ENCODE measurements at regions not wholly inside any gene's neighbourhood (a gene's known extent, or its start where the extent isn't known, plus 50 kb on each side); places are given as distances from the start of the nearest gene placed in this dataset.

DNA sequence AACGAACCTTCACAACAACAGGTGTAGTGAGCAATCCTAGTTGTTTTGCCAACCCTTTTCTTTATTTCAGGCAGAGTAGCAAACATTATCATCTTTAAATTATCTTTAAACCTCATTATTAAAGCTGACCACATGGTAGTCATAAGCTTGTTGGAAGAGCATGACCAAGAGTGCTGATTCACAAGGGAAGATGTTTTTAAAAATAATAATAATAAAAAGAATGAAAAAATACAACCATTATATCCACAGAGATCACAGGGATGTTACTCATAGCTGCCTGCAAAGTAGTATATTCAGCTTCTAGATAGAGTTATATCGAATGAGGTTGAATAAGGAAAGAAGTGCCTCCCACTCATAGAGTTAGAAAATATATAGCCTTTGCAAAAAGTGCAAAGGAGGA, 101.0 kb upstream of the FLRT2 start:
- Histone ChIP-seq H3K9ac (ENCODE audit: low read length in 5 of 5) (no peak overlapping the region), H3K4me1 (ENCODE audit: control insufficient read depth in 5 of 5, insufficient read depth in 5 of 5, low read length in 5 of 5) (no peaks in the 10 kb centered on the region), H3K4me3 (ENCODE audit: low read depth in 1 of 5, low read length in 5 of 5) (no peak overlapping the region), H3K36me3 (ENCODE audit: control insufficient read depth in 5 of 5, insufficient read depth in 5 of 5, low read length in 5 of 5) (no peaks in the 10 kb centered on the region), H3K27ac (ENCODE audit: low read depth, low read length) (no peak overlapping the region), H3K9me3 (ENCODE audit: control insufficient read depth in 5 of 5, low read length in 5 of 5) (no peaks in the 10 kb centered on the region), H3K27me3 (ENCODE audit: control insufficient read depth in 5 of 5, insufficient read depth in 4 of 5, low read length in 5 of 5) (no peaks in the 10 kb centered on the region)

GRCh38 chr14:85437148-85437547, 92.8 kb upstream of the FLRT2 start:
- H3K9ac ChIP-seq (ENCODE audit: low read length in 5 of 5), result no peak overlapping the region
- H3K27ac ChIP-seq (ENCODE audit: low read depth, low read length), result no peak overlapping the region
- no peaks in the 10 kb centered on the region for H3K9me3 ChIP-seq (ENCODE audit: control insufficient read depth in 5 of 5, low read length in 5 of 5)
- no peaks in the 10 kb centered on the region for H3K36me3 ChIP-seq (ENCODE audit: control insufficient read depth in 5 of 5, insufficient read depth in 5 of 5, low read length in 5 of 5)
- H3K27me3 ChIP-seq (ENCODE audit: control insufficient read depth in 5 of 5, insufficient read depth in 4 of 5, low read length in 5 of 5), result peaks cover 0 to 3% (median 0%) of the 10 kb centered on the region in 5 donors
- no peak overlapping the region for H3K4me3 ChIP-seq (ENCODE audit: low read depth in 1 of 5, low read length in 5 of 5)
- peaks cover 0 to 27% (median 13%) of the 10 kb centered on the region in 5 donors for H3K4me1 ChIP-seq (ENCODE audit: control insufficient read depth in 5 of 5, insufficient read depth in 5 of 5, low read length in 5 of 5)

- no peaks in the 10 kb centered on the region for H3K36me3 ChIP-seq (ENCODE audit: control insufficient read depth in 5 of 5, insufficient read depth in 5 of 5, low read length in 5 of 5)
- peak overlapping the region; percentile 45 for H3K27ac ChIP-seq (ENCODE audit: low read depth, low read length)
- H3K4me3 ChIP-seq (ENCODE audit: low read depth in 1 of 5, low read length in 5 of 5), result peak overlapping the region in 2 of 5 donors; percentile 30 to 35
- no peaks in the 10 kb centered on the region for H3K9me3 ChIP-seq (ENCODE audit: control insufficient read depth in 5 of 5, low read length in 5 of 5)
- peaks cover 0 to 27% (median 13%) of the 10 kb centered on the region in 5 donors for H3K4me1 ChIP-seq (ENCODE audit: control insufficient read depth in 5 of 5, insufficient read depth in 5 of 5, low read length in 5 of 5)
- peaks cover 0 to 3% (median 0%) of the 10 kb centered on the region in 5 donors for H3K27me3 ChIP-seq (ENCODE audit: control insufficient read depth in 5 of 5, insufficient read depth in 4 of 5, low read length in 5 of 5)
- H3K9ac ChIP-seq (ENCODE audit: low read length in 5 of 5), result peak overlapping the region in 1 of 5 donors; percentile 78
Measured at GRCh38 chr14:85438001-85438400, 91.9 kb upstream of the FLRT2 start.

GRCh38 chr14:85438481-85438942, 91.4 kb upstream of the FLRT2 start:
- H3K4me1 ChIP-seq (ENCODE audit: control insufficient read depth in 5 of 5, insufficient read depth in 5 of 5, low read length in 5 of 5), result peaks cover 0 to 27% (median 13%) of the 10 kb centered on the region in 5 donors
- peaks cover 0 to 3% (median 0%) of the 10 kb centered on the region in 5 donors for H3K27me3 ChIP-seq (ENCODE audit: control insufficient read depth in 5 of 5, insufficient read depth in 4 of 5, low read length in 5 of 5)
- H3K36me3 ChIP-seq (ENCODE audit: control insufficient read depth in 5 of 5, insufficient read depth in 5 of 5, low read length in 5 of 5), result no peaks in the 10 kb centered on the region
- H3K4me3 ChIP-seq (ENCODE audit: low read depth in 1 of 5, low read length in 5 of 5), result peak overlapping the region in 2 of 5 donors; percentile 30 to 35
- H3K9ac ChIP-seq (ENCODE audit: low read length in 5 of 5), result peak overlapping the region in 2 of 5 donors; percentile 51 to 78
- H3K27ac ChIP-seq (ENCODE audit: low read depth, low read length), result peak overlapping the region; percentile 45
- H3K9me3 ChIP-seq (ENCODE audit: control insufficient read depth in 5 of 5, low read length in 5 of 5), result no peaks in the 10 kb centered on the region

DNA sequence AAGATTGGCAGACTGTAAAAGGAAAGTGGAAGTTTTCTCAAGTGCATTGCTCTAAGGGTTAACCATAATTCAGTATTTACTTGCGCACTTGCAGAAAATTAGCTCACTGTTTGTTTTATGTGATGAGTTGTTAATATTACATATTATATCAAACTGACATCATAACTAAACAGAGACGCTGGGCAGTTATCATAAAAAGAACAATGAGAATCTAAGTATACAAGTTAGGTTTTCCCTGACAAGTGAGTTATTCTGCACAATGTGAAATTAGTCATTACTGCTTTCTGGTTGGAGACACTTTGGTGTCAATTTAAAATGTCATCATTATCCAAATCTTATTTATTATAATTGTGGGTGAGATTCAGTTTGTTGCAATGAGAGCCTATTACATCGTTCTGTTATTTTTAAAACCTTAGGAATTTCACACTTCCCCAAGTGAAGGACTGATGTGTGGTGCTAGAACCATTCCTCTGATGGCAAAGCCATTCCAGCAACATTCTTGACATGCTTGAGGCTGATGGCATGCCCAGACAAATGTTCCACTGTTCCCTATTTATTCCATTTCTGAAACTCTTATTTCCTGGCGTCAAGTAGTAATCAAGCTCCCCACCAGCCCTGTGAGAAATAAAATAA, 90.1 kb upstream of the FLRT2 start:
- H3K36me3 ChIP-seq (ENCODE audit: control insufficient read depth in 5 of 5, insufficient read depth in 5 of 5, low read length in 5 of 5), result no peaks in the 10 kb centered on the region
- peaks cover 0 to 27% (median 13%) of the 10 kb centered on the region in 5 donors for H3K4me1 ChIP-seq (ENCODE audit: control insufficient read depth in 5 of 5, insufficient read depth in 5 of 5, low read length in 5 of 5)
- no peaks in the 10 kb centered on the region for H3K9me3 ChIP-seq (ENCODE audit: control insufficient read depth in 5 of 5, low read length in 5 of 5)
- peaks cover 0 to 3% (median 0%) of the 10 kb centered on the region in 5 donors for H3K27me3 ChIP-seq (ENCODE audit: control insufficient read depth in 5 of 5, insufficient read depth in 4 of 5, low read length in 5 of 5)
- peak overlapping the region; percentile 43 for H3K27ac ChIP-seq (ENCODE audit: low read depth, low read length)
- no peak overlapping the region for H3K4me3 ChIP-seq (ENCODE audit: low read depth in 1 of 5, low read length in 5 of 5)
- no peak overlapping the region for H3K9ac ChIP-seq (ENCODE audit: low read length in 5 of 5)

GRCh38 chr14:85441909-85442643, 87.9 kb upstream of the FLRT2 start:
- no peaks in the 10 kb centered on the region for H3K9me3 ChIP-seq (ENCODE audit: control insufficient read depth in 5 of 5, low read length in 5 of 5)
- peaks cover 0 to 28% (median 13%) of the 10 kb centered on the region in 5 donors for H3K4me1 ChIP-seq (ENCODE audit: control insufficient read depth in 5 of 5, insufficient read depth in 5 of 5, low read length in 5 of 5)
- H3K27ac ChIP-seq (ENCODE audit: low read depth, low read length), result no peak overlapping the region
- H3K27me3 ChIP-seq (ENCODE audit: control insufficient read depth in 5 of 5, insufficient read depth in 4 of 5, low read length in 5 of 5), result peaks cover 0 to 3% (median 0%) of the 10 kb centered on the region in 5 donors
- H3K36me3 ChIP-seq (ENCODE audit: control insufficient read depth in 5 of 5, insufficient read depth in 5 of 5, low read length in 5 of 5), result no peaks in the 10 kb centered on the region
- no peak overlapping the region for H3K4me3 ChIP-seq (ENCODE audit: low read depth in 1 of 5, low read length in 5 of 5)
- H3K9ac ChIP-seq (ENCODE audit: low read length in 5 of 5), result no peak overlapping the region

DNA sequence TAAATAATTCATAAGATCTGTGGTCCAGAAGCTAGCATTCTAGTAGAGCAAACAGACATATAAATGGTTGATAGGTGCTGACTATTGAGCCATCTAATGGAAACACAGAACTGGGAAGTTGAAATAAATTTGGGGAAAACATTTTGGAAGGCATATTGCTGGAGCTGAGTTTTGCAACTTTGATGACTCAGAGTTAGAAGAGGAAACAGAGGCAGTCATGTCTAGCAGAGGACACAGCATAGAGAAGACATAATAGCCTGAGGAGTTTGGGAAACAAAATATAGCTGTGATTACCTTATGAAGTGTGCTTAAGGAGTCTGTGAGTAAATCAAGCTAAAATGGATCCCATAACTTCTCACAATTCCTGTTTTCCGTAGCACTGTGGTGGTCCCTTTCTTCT, 86.9 kb upstream of the FLRT2 start:
- Histone ChIP-seq H3K27me3 (ENCODE audit: control insufficient read depth in 5 of 5, insufficient read depth in 4 of 5, low read length in 5 of 5) (peaks cover 0 to 3% (median 0%) of the 10 kb centered on the region in 5 donors), H3K4me1 (ENCODE audit: control insufficient read depth in 5 of 5, insufficient read depth in 5 of 5, low read length in 5 of 5) (peaks cover 0 to 27% (median 13%) of the 10 kb centered on the region in 5 donors), H3K27ac (ENCODE audit: low read depth, low read length) (no peak overlapping the region), H3K4me3 (ENCODE audit: low read depth in 1 of 5, low read length in 5 of 5) (no peak overlapping the region), H3K9me3 (ENCODE audit: control insufficient read depth in 5 of 5, low read length in 5 of 5) (no peaks in the 10 kb centered on the region), H3K9ac (ENCODE audit: low read length in 5 of 5) (no peak overlapping the region), H3K36me3 (ENCODE audit: control insufficient read depth in 5 of 5, insufficient read depth in 5 of 5, low read length in 5 of 5) (no peaks in the 10 kb centered on the region)

DNA sequence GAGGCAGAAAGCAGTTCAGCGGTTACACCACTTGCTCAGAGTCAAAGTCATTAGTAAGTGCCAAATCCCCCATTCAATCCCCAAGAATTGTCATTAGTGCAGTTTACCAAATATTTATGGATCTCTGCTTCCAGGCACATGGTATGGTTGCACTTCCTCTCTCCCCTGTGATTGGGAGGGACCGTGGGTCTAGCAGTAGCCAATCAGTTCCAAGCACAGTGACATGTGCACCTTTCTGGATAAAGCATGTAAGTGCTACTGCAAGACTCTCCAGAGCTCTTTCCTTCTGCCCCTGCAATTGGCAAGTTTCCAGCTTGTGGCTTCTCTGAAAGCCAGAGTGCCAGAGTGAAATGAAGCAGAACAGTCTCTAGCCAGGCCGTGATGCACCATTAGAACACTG, 85.3 kb upstream of the FLRT2 start:
- Histone ChIP-seq H3K9ac (ENCODE audit: low read length in 5 of 5) (no peak overlapping the region), H3K9me3 (ENCODE audit: control insufficient read depth in 5 of 5, low read length in 5 of 5) (no peaks in the 10 kb centered on the region), H3K36me3 (ENCODE audit: control insufficient read depth in 5 of 5, insufficient read depth in 5 of 5, low read length in 5 of 5) (no peaks in the 10 kb centered on the region), H3K4me3 (ENCODE audit: low read depth in 1 of 5, low read length in 5 of 5) (no peak overlapping the region), H3K27me3 (ENCODE audit: control insufficient read depth in 5 of 5, insufficient read depth in 4 of 5, low read length in 5 of 5) (no peaks in the 10 kb centered on the region), H3K4me1 (ENCODE audit: control insufficient read depth in 5 of 5, insufficient read depth in 5 of 5, low read length in 5 of 5) (peaks cover 0 to 11% (median 0%) of the 10 kb centered on the region in 5 donors), H3K27ac (ENCODE audit: low read depth, low read length) (no peak overlapping the region)

DNA sequence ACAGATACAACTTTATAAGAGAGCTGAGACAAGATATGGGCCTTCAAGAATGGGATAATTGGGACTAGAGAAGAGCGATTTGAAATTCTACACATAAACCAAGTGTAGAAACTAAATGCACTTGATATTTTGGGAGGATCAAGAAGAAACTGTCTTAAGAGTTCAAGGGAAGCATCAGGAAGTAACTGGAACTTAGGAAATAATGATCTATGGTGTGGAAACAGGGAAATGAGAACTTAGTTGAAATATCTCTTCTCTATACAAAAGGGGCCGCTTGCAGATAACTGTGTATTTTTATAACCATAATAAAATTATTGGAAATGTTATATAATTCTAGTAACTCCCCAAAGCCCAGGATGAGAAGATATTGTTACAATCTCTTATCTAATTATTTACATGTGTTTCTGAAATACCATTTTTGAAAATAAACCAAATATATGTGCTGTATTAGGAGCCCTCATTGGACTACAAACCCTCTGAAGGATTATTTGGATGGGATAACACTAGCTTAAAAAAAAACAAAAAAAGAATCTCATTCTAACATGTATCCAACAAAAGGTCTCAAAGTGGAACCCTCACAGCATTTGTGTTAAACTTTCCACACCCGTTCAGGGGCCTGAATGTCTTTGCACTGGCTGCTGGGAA, 84.7 kb upstream of the FLRT2 start:
- Histone ChIP-seq H3K4me1 (ENCODE audit: control insufficient read depth in 5 of 5, insufficient read depth in 5 of 5, low read length in 5 of 5) (peaks cover 0 to 6% (median 0%) of the 10 kb centered on the region in 5 donors), H3K27me3 (ENCODE audit: control insufficient read depth in 5 of 5, insufficient read depth in 4 of 5, low read length in 5 of 5) (no peaks in the 10 kb centered on the region), H3K27ac (ENCODE audit: low read depth, low read length) (no peak overlapping the region), H3K4me3 (ENCODE audit: low read depth in 1 of 5, low read length in 5 of 5) (no peak overlapping the region), H3K9ac (ENCODE audit: low read length in 5 of 5) (no peak overlapping the region), H3K36me3 (ENCODE audit: control insufficient read depth in 5 of 5, insufficient read depth in 5 of 5, low read length in 5 of 5) (no peaks in the 10 kb centered on the region), H3K9me3 (ENCODE audit: control insufficient read depth in 5 of 5, low read length in 5 of 5) (no peaks in the 10 kb centered on the region)

GRCh38 chr14:85447883-85448282, 82.1 kb upstream of the FLRT2 start:
- peaks cover 0 to 4% (median 0%) of the 10 kb centered on the region in 5 donors for H3K4me1 ChIP-seq (ENCODE audit: control insufficient read depth in 5 of 5, insufficient read depth in 5 of 5, low read length in 5 of 5)
- H3K9ac ChIP-seq (ENCODE audit: low read length in 5 of 5), result no peak overlapping the region
- H3K9me3 ChIP-seq (ENCODE audit: control insufficient read depth in 5 of 5, low read length in 5 of 5), result no peaks in the 10 kb centered on the region
- no peaks in the 10 kb centered on the region for H3K27me3 ChIP-seq (ENCODE audit: control insufficient read depth in 5 of 5, insufficient read depth in 4 of 5, low read length in 5 of 5)
- no peaks in the 10 kb centered on the region for H3K36me3 ChIP-seq (ENCODE audit: control insufficient read depth in 5 of 5, insufficient read depth in 5 of 5, low read length in 5 of 5)
- H3K27ac ChIP-seq (ENCODE audit: low read depth, low read length), result no peak overlapping the region
- H3K4me3 ChIP-seq (ENCODE audit: low read depth in 1 of 5, low read length in 5 of 5), result no peak overlapping the region
